Hippocampal formation (tissue), 2 donors: ENCODE measurements at regions not wholly inside any gene's neighbourhood (a gene's known extent, or its start where the extent isn't known, plus 50 kb on each side); places are given as distances from the start of the nearest gene placed in this dataset.
A peak's percentile ranks its signal among the peaks of the same experiment; 100 is the strongest.

Experiments
- DNase-seq, 2 donors: peaks; one replicate each; lab custom pipeline; 2025; lab: John Stamatoyannopoulos, UW

GRCh38 chr9:1490341-1491232, 440.4 kb downstream of the DMRT2 start:
- no peak for DNase-seq

GRCh38 chr9:1492156-1492555, 442.0 kb downstream of the DMRT2 start:
- no peak for DNase-seq

GRCh38 chr9:1495282-1496030, 445.3 kb downstream of the DMRT2 start:
- no peak for DNase-seq

- no peak for DNase-seq
Measured at GRCh38 chr9:1505489-1505888, 455.3 kb downstream of the DMRT2 start.

GRCh38 chr9:1510712-1511111, 460.6 kb downstream of the DMRT2 start:
- DNase-seq = no peak

- no peak for DNase-seq
Measured at GRCh38 chr9:1513105-1513504, 462.9 kb downstream of the DMRT2 start.

GRCh38 chr9:1514250-1514649, 464.1 kb downstream of the DMRT2 start:
- no peak for DNase-seq

- no peak for DNase-seq
Measured at GRCh38 chr9:1514776-1515363, 464.7 kb downstream of the DMRT2 start.

- no peak for DNase-seq
Measured at GRCh38 chr9:1515557-1515956, 465.4 kb downstream of the DMRT2 start.

- no peak for DNase-seq
Measured at GRCh38 chr9:1521547-1521946, 471.4 kb downstream of the DMRT2 start.

- DNase-seq = no peak
Measured at GRCh38 chr9:1522219-1522767, 472.1 kb downstream of the DMRT2 start.

- DNase-seq = no peak
Measured at GRCh38 chr9:1528456-1528855, 478.3 kb downstream of the DMRT2 start.

- no peak for DNase-seq
Measured at GRCh38 chr9:1530696-1531095, 480.5 kb downstream of the DMRT2 start.

- DNase-seq = no peak
Measured at GRCh38 chr9:1531424-1531823, 481.3 kb downstream of the DMRT2 start.

- no peak for DNase-seq
Measured at GRCh38 chr9:1532171-1532570, 482.0 kb downstream of the DMRT2 start.

- DNase-seq = no peak
Measured at GRCh38 chr9:1535051-1535450, 480.1 kb upstream of the SMARCA2 start.

GRCh38 chr9:1535599-1535998, 479.5 kb upstream of the SMARCA2 start:
- DNase-seq = no peak

- no peak for DNase-seq
Measured at GRCh38 chr9:1536522-1537170, 478.5 kb upstream of the SMARCA2 start.

GRCh38 chr9:1538301-1538700, 476.8 kb upstream of the SMARCA2 start:
- no peak for DNase-seq

- no peak for DNase-seq
Measured at GRCh38 chr9:1539216-1539615, 475.9 kb upstream of the SMARCA2 start.

GRCh38 chr9:1550636-1551035, 464.5 kb upstream of the SMARCA2 start:
- peak in 1 of 2 donors; percentile 11 for DNase-seq
